H9 (cell line): ENCODE measurements at regions not wholly inside any gene's neighbourhood (a gene's known extent, or its start where the extent isn't known, plus 50 kb on each side); places are given as distances from the start of the nearest gene placed in this dataset.

ENCODE experiments used
- DNase-seq: peaks from one replicate; pipeline ENCODE4 v3.0.0-alpha.2; 2017
- H2AFZ ChIP-seq: one replicate; pipeline ENCODE4 v1.6.1; 2013; ENCODE audit warnings: mild to moderate bottlenecking, low read length, control low read depth, moderate library complexity
- H2AK5ac ChIP-seq: 2 replicates; pipeline ENCODE4 v1.6.1; 2013; ENCODE audit warnings: low read length, control low read depth, mixed read lengths; ENCODE audit not compliant: insufficient read length
- H2BK120ac ChIP-seq: one replicate; pipeline ENCODE4 v1.6.1; 2013; ENCODE audit warnings: low read depth, mild to moderate bottlenecking, low read length, control low read depth, inconsistent platforms; ENCODE audit not compliant: poor library complexity, severe bottlenecking
- H2BK12ac ChIP-seq: 2 replicates; pipeline ENCODE4 v1.6.1; 2013; ENCODE audit warnings: low read length, control low read depth, mixed read lengths, low read depth; ENCODE audit not compliant: insufficient read length
- H2BK15ac ChIP-seq: 2 replicates; pipeline ENCODE4 v1.6.1; 2013; ENCODE audit warnings: low read depth, low read length, control low read depth
- H2BK20ac ChIP-seq: one replicate; pipeline ENCODE4 v1.6.1; 2013; ENCODE audit warnings: low read depth, mild to moderate bottlenecking, low read length, control low read depth, inconsistent platforms; ENCODE audit not compliant: poor library complexity, severe bottlenecking
- H2BK5ac ChIP-seq: 2 replicates; pipeline ENCODE4 v1.6.1; 2013; ENCODE audit warnings: low read length, control low read depth, mixed read lengths; ENCODE audit not compliant: insufficient read length
- H3K14ac ChIP-seq: 2 replicates; pipeline ENCODE4 v1.6.1; 2013; ENCODE audit warnings: low read length, control low read depth; ENCODE audit not compliant: insufficient read depth
- H3K18ac ChIP-seq: 2 replicates; pipeline ENCODE4 v1.6.1; 2013; ENCODE audit warnings: low read depth, mild to moderate bottlenecking, mixed read lengths, low read length, control low read depth; ENCODE audit not compliant: insufficient read length
- H3K23ac ChIP-seq: 2 replicates; pipeline ENCODE4 v1.6.1; 2013; ENCODE audit warnings: low read length, control low read depth, mixed read lengths, low read depth; ENCODE audit not compliant: insufficient read length
- H3K23me2 ChIP-seq: 2 replicates; pipeline ENCODE4 v1.6.1; 2013; ENCODE audit warnings: low read depth, mild to moderate bottlenecking, mixed read lengths, low read length, control low read depth; ENCODE audit not compliant: insufficient read length, poor library complexity, severe bottlenecking
- H3K27ac ChIP-seq: 2 replicates; pipeline ENCODE4 v1.5.1; 2013; ENCODE audit warnings: low read length, control low read depth, mixed read lengths, low read depth; ENCODE audit not compliant: insufficient read length
- H3K27me3 ChIP-seq: 2 replicates; pipeline ENCODE4 v1.6.1; 2013; ENCODE audit warnings: low read length, control low read depth, inconsistent platforms; ENCODE audit not compliant: insufficient read depth
- H3K4ac ChIP-seq: 2 replicates; pipeline ENCODE4 v1.6.1; 2013; ENCODE audit warnings: low read depth, mild to moderate bottlenecking, control low read depth, inconsistent platforms, low read length, moderate library complexity
- H3K4me1 ChIP-seq: 2 replicates; pipeline ENCODE4 v1.6.1; 2013; ENCODE audit warnings: low read length, control low read depth, inconsistent platforms; ENCODE audit not compliant: insufficient read depth
- H3K4me2 ChIP-seq: 2 replicates; pipeline ENCODE4 v1.6.1; 2013; ENCODE audit warnings: low read length, control low read depth, mixed read lengths; ENCODE audit not compliant: insufficient read length, insufficient read depth
- H3K56ac ChIP-seq: 2 replicates; pipeline ENCODE4 v1.6.1; 2013; ENCODE audit warnings: low read depth, mild to moderate bottlenecking, mixed read lengths, low read length, control low read depth; ENCODE audit not compliant: insufficient read length
- H3K79me1 ChIP-seq: 2 replicates; pipeline ENCODE4 v1.6.1; 2013; ENCODE audit warnings: low read depth, mild to moderate bottlenecking, moderate library complexity, low read length, control low read depth, inconsistent platforms; ENCODE audit not compliant: insufficient read depth, poor library complexity, severe bottlenecking
- H3K79me2 ChIP-seq: 2 replicates; pipeline ENCODE4 v1.6.1; 2013; ENCODE audit warnings: low read length, control low read depth, inconsistent platforms; ENCODE audit not compliant: insufficient read depth
- H3K9ac ChIP-seq: 2 replicates; pipeline ENCODE4 v1.6.1; 2013; ENCODE audit warnings: low read length, control low read depth, mixed read lengths; ENCODE audit not compliant: insufficient read length; ENCODE audit errors: extremely low read depth
- H3K9me3 ChIP-seq: one replicate; pipeline ENCODE4 v1.6.1; 2013; ENCODE audit warnings: low read depth, low read length, inconsistent platforms; ENCODE audit not compliant: control insufficient read depth
- H3T11ph ChIP-seq: one replicate; pipeline ENCODE4 v1.6.1; 2013; ENCODE audit warnings: mild to moderate bottlenecking, low read length, control low read depth, inconsistent platforms
- H4K20me1 ChIP-seq: one replicate; pipeline ENCODE4 v1.6.1; 2013; ENCODE audit not compliant: control insufficient read depth, insufficient read length, insufficient read depth
- H4K5ac ChIP-seq: 2 replicates; pipeline ENCODE4 v1.6.1; 2013; ENCODE audit warnings: low read depth, mild to moderate bottlenecking, mixed read lengths, low read length, control low read depth; ENCODE audit not compliant: insufficient read length
- H4K8ac ChIP-seq: replicated peaks from 2 replicates; pipeline ENCODE4 v1.6.1; 2013; ENCODE audit warnings: low read length, control low read depth, mixed read lengths, low read depth; ENCODE audit not compliant: insufficient read length
- H4K91ac ChIP-seq: 2 replicates; pipeline ENCODE4 v1.6.1; 2013; ENCODE audit warnings: low read depth, mild to moderate bottlenecking, moderate library complexity, mixed read lengths, low read length, control low read depth; ENCODE audit not compliant: insufficient read length
- H3K27ac Mint-ChIP-seq, 3 experiments: 2 replicates in 2 of 3; 3 replicates in 1 of 3; pipeline ENCODE4 v1.8.0; 2020 to 2021; ENCODE audit warnings: mixed read lengths in 3 of 3, mild to moderate bottlenecking in 1 of 3, moderate library complexity in 1 of 3
- H3K27me3 Mint-ChIP-seq: 2 replicates; pipeline ENCODE4 v1.8.0; 2021; ENCODE audit warnings: low read depth, mild to moderate bottlenecking, moderate library complexity, mixed read lengths
- H3K36me3 Mint-ChIP-seq, 3 experiments: 2 replicates in 2 of 3; 3 replicates in 1 of 3; pipeline ENCODE4 v1.8.0; 2020 to 2021; ENCODE audit warnings: low read depth in 3 of 3, mixed read lengths in 3 of 3; ENCODE audit not compliant: insufficient read depth in 1 of 3
- H3K4me1 Mint-ChIP-seq, 2 experiments: 2 replicates each; pipeline ENCODE4 v1.8.0; 2020; ENCODE audit warnings: mixed read lengths in 2 of 2
- H3K4me3 Mint-ChIP-seq, 2 experiments: 2 replicates in 1 of 2; 3 replicates in 1 of 2; pipeline ENCODE4 v1.8.0; 2020 to 2021; ENCODE audit warnings: mild to moderate bottlenecking in 2 of 2, mixed read lengths in 2 of 2, moderate library complexity in 1 of 2
- H3K9me3 Mint-ChIP-seq, 2 experiments: 2 replicates in 1 of 2; 3 replicates in 1 of 2; pipeline ENCODE4 v1.8.0; 2020; ENCODE audit warnings: mild to moderate bottlenecking in 2 of 2, mixed read lengths in 2 of 2, moderate library complexity in 1 of 2
- CTCF ChIP-seq: fragments of 200-600 bp; sonication (generic); conservative IDR thresholded peaks from 3 replicates; pipeline ENCODE4 v1.8.0; 2021; ENCODE audit warnings: antibody characterized with exemption, mild to moderate bottlenecking
- WGBS: extraction: QIAGEN DNeasy Blood & Tissue Kit; methylation state at CpG from one replicate; pipeline ENCODE4 v1.1.7; 2013; ENCODE audit warnings: missing lambda C conversion rate, low lambda C conversion rate, mixed read lengths; ENCODE audit not compliant: insufficient read length; ENCODE audit errors: extremely low coverage; 5-methylcytosine and 5-hydroxymethylcytosine counted together

DNA sequence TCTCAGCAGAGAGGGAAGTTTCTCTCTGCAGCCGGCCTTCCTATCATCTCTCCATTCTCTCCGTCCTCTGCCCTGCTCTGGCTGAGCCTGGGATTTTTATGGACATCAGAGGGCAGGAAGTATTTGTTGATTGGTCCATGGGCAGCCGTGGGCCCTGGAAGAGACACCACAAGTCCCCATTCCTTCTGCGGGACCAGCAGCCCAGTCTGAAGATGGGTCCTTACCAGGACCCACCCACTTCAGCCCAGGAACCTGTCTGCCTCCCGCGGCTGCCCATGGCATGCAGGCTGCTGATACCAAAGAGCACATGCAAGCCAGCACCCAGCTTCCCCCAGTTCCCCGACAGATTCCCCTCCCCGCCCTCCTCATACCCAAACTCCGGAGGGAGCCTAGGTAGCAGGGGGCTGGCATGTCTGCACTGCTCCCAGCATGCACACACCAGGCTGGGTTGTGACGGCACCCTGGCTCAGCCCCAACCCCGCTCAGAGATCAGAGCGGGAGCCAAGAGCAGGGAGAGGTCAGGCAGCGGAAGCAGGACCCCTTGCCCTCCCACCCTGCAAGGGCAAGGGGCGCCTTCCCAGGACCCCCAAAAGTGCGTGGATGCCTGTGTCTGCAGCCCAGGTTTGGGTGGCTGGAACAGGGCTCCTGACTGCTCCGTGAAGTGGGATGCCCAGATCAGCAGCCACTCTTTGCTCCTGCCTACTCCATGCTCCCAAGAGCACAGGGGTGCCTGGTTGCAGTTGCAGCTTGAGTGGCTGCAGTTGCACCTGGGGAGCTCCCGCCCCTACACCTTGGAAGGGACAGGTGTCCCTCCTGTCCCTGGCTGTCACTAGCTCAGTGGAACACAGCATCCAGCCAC, 538.6 kb upstream of the POT1 start:
- Histone ChIP-seq H4K91ac (no peak overlapping the region), H2AK5ac (no peak overlapping the region), H3K27me3 (no peaks in the 10 kb centered on the region), H3K9ac (no peak overlapping the region), H3K14ac (no peak overlapping the region), H3K9me3 (no peaks in the 10 kb centered on the region), H3K79me1 (no peaks in the 10 kb centered on the region), H3K27ac (no peak overlapping the region), H2BK20ac (no peak overlapping the region), H4K5ac (no peak overlapping the region), H3K4me1 (no peaks in the 10 kb centered on the region), H3K23me2 (no peaks in the 10 kb centered on the region), H4K20me1 (no peaks in the 10 kb centered on the region), H3K79me2 (no peaks in the 10 kb centered on the region), H3K4me2 (no peak overlapping the region), H3K56ac (no peak overlapping the region), H2BK120ac (no peak overlapping the region), H3T11ph (no peak overlapping the region), H2AFZ (no peak overlapping the region), H4K8ac (no peak overlapping the region), H3K23ac (no peak overlapping the region), H3K4ac (no peak overlapping the region), H2BK12ac (no peak overlapping the region), H3K18ac (no peak overlapping the region), H2BK5ac (no peak overlapping the region), H2BK15ac (no peak overlapping the region)
- Mint-ChIP-seq H3K4me1 (no peaks in the 10 kb centered on the region), H3K4me3 (no peak overlapping the region), H3K9me3 (no peaks in the 10 kb centered on the region; a peak in 1 of 5 replicates), H3K36me3 (no peaks in the 10 kb centered on the region), H3K27ac (no peak overlapping the region; a peak in 1 of 7 replicates), H3K27me3 (no peaks in the 10 kb centered on the region)
- no peak for TF ChIP-seq CTCF
- no CpG with 5 or more reads among the region's 17 CpGs for WGBS
- DNase-seq: peak; percentile 32
